ENCODE measurements at regions not wholly inside any gene's neighbourhood (a gene's known extent, or its start where the extent isn't known, plus 50 kb on each side); places are given as distances from the start of the nearest gene placed in this dataset.

- CTCF ChIA-PET (ENCODE audit: unreplicated experiment), result no interaction called here
- H3K4me1 ChIP-seq (ENCODE audit: insufficient read depth, low read length, poor library complexity, severe bottlenecking), result no peaks in the 10 kb centered on the region
- H4K20me1 ChIP-seq (ENCODE audit: insufficient read depth, low read length), result no peaks in the 10 kb centered on the region
- no peaks in the 10 kb centered on the region for H3K79me2 ChIP-seq (ENCODE audit: insufficient read depth, low read depth, low read length)
- no peaks in the 10 kb centered on the region for H3K36me3 ChIP-seq (ENCODE audit: insufficient read depth, low read length)
- no peak overlapping the region for H2AFZ ChIP-seq (ENCODE audit: low read length)
- H3K4me3 ChIP-seq (ENCODE audit: low read depth, low read length, poor library complexity, severe bottlenecking), result no peak overlapping the region
- no peak for TF ChIP-seq EZH2phosphoT487 (IDR thresholded peaks at IDR 0.05; ENCODE audit: borderline replicate concordance, low read depth, low read length)
- no peak for TF ChIP-seq CTCF (conservative IDR thresholded peaks at IDR 0.05; ENCODE audit: low read length)
- no peaks in the 10 kb centered on the region for H3K9me3 ChIP-seq (ENCODE audit: low read length)
- no TSS peak for BruUV-seq (replicated peaks)
- no peak overlapping the region for H3K4me2 ChIP-seq (ENCODE audit: low read length)
- no peak for DNase-seq (ENCODE audit: low spot score)
- POLR2A ChIA-PET, result no interaction called here
- H3K27ac ChIP-seq (ENCODE audit: low read depth, low read length, poor library complexity, severe bottlenecking), result no peak overlapping the region
- H3K9me2 ChIP-seq (ENCODE audit: insufficient read depth, low read length), result no peaks in the 10 kb centered on the region
- intact Hi-C loops (cut with micrococcal nuclease; ENCODE audit: unreplicated experiment), result no loop called here
Measured at GRCh38 chr5:20113031-20113715, 125.2 kb upstream of the CDH18 start.

- TF ChIP-seq EZH2phosphoT487 (IDR thresholded peaks at IDR 0.05; ENCODE audit: borderline replicate concordance, low read depth, low read length), result no peak
- no peak for TF ChIP-seq CTCF (conservative IDR thresholded peaks at IDR 0.05; ENCODE audit: low read length)
- Histone ChIP-seq H2AFZ (ENCODE audit: low read length) (no peak overlapping the region), H3K36me3 (ENCODE audit: insufficient read depth, low read length) (no peaks in the 10 kb centered on the region), H3K9me3 (ENCODE audit: low read length) (no peaks in the 10 kb centered on the region), H3K4me1 (ENCODE audit: insufficient read depth, low read length, poor library complexity, severe bottlenecking) (no peaks in the 10 kb centered on the region), H4K20me1 (ENCODE audit: insufficient read depth, low read length) (no peaks in the 10 kb centered on the region), H3K27ac (ENCODE audit: low read depth, low read length, poor library complexity, severe bottlenecking) (no peak overlapping the region), H3K79me2 (ENCODE audit: insufficient read depth, low read depth, low read length) (no peaks in the 10 kb centered on the region), H3K4me3 (ENCODE audit: low read depth, low read length, poor library complexity, severe bottlenecking) (no peak overlapping the region), H3K9me2 (ENCODE audit: insufficient read depth, low read length) (no peaks in the 10 kb centered on the region), H3K4me2 (ENCODE audit: low read length) (no peak overlapping the region)
- POLR2A ChIA-PET, result no interaction called here
- CTCF ChIA-PET (ENCODE audit: unreplicated experiment), result no interaction called here
- DNase-seq (ENCODE audit: low spot score), result no peak
- BruUV-seq (replicated peaks), result no TSS peak
- intact Hi-C loops (cut with micrococcal nuclease; ENCODE audit: unreplicated experiment), result no loop called here
Measured at GRCh38 chr5:20109326-20109725, 121.3 kb upstream of the CDH18 start.

- CTCF ChIA-PET (ENCODE audit: unreplicated experiment), result no interaction called here
- POLR2A ChIA-PET, result no interaction called here
- no peaks in the 10 kb centered on the region for H3K79me2 ChIP-seq (ENCODE audit: insufficient read depth, low read depth, low read length)
- no peaks in the 10 kb centered on the region for H4K20me1 ChIP-seq (ENCODE audit: insufficient read depth, low read length)
- H3K27ac ChIP-seq (ENCODE audit: low read depth, low read length, poor library complexity, severe bottlenecking), result no peak overlapping the region
- H3K4me3 ChIP-seq (ENCODE audit: low read depth, low read length, poor library complexity, severe bottlenecking), result no peak overlapping the region
- TF ChIP-seq CTCF (conservative IDR thresholded peaks at IDR 0.05; ENCODE audit: low read length) (no peak), EZH2phosphoT487 (IDR thresholded peaks at IDR 0.05; ENCODE audit: borderline replicate concordance, low read depth, low read length) (no peak)
- no TSS peak for BruUV-seq (replicated peaks)
- no peaks in the 10 kb centered on the region for H3K9me3 ChIP-seq (ENCODE audit: low read length)
- intact Hi-C loops (cut with micrococcal nuclease; ENCODE audit: unreplicated experiment), result no loop called here
- no peak for DNase-seq (ENCODE audit: low spot score)
- H3K9me2 ChIP-seq (ENCODE audit: insufficient read depth, low read length), result no peaks in the 10 kb centered on the region
- no peaks in the 10 kb centered on the region for H3K36me3 ChIP-seq (ENCODE audit: insufficient read depth, low read length)
- H2AFZ ChIP-seq (ENCODE audit: low read length), result no peak overlapping the region
- H3K4me1 ChIP-seq (ENCODE audit: insufficient read depth, low read length, poor library complexity, severe bottlenecking), result no peaks in the 10 kb centered on the region
- no peak overlapping the region for H3K4me2 ChIP-seq (ENCODE audit: low read length)
Measured at GRCh38 chr5:20105915-20106314, 117.9 kb upstream of the CDH18 start.

Data from OCI-LY7 (cell line).